RWPE2 (cell line): ENCODE measurements at regions not wholly inside any gene's neighbourhood (a gene's known extent, or its start where the extent isn't known, plus 50 kb on each side); places are given as distances from the start of the nearest gene placed in this dataset.

ENCODE experiments used
- ATAC-seq: fragments of 200-7000 bp; cut with Tn5 transposase; 3 replicates; pipeline ENCODE4 v1.9.1; 2021; ENCODE audit warnings: low read depth
- DNase-seq: peaks from one replicate; pipeline ENCODE4 v3.0.0-alpha.2; 2020; ENCODE audit warnings: low spot score
- H3K27ac ChIP-seq: fragments of 450-650 bp; 2 replicates; pipeline ENCODE4 v1.5.1; 2017; ENCODE audit warnings: mild to moderate bottlenecking; ENCODE audit not compliant: poor library complexity, severe bottlenecking
- H3K27me3 ChIP-seq: fragments of 250-450 bp; sonication (Bioruptor Pico); 2 replicates; pipeline ENCODE4 v1.5.1; 2021; ENCODE audit warnings: mild to moderate bottlenecking, moderate library complexity; ENCODE audit not compliant: insufficient read depth, poor library complexity, severe bottlenecking
- H3K36me3 ChIP-seq: fragments of 250-450 bp; sonication (Bioruptor Pico); 2 replicates; pipeline ENCODE4 v1.5.1; 2020; ENCODE audit warnings: low read depth, mild to moderate bottlenecking, moderate library complexity
- H3K4me1 ChIP-seq: fragments of 250-450 bp; sonication (Bioruptor Pico); 2 replicates; pipeline ENCODE4 v1.5.1; 2021; ENCODE audit warnings: mild to moderate bottlenecking, moderate library complexity; ENCODE audit not compliant: insufficient read depth, poor library complexity, severe bottlenecking
- H3K4me3 ChIP-seq: fragments of 250-450 bp; sonication (Bioruptor Pico); 2 replicates; pipeline ENCODE4 v1.5.1; 2021; ENCODE audit warnings: mild to moderate bottlenecking, moderate library complexity; ENCODE audit not compliant: severe bottlenecking
- H3K9me3 ChIP-seq: fragments of 250-450 bp; sonication (Bioruptor Pico); 2 replicates; pipeline ENCODE4 v1.5.1; 2021; ENCODE audit warnings: mild to moderate bottlenecking, moderate library complexity; ENCODE audit not compliant: severe bottlenecking
- CTCF ChIP-seq: fragments of 450-650 bp; IDR thresholded peaks from one replicate; pipeline ENCODE4 v1.5.1; 2017; ENCODE audit warnings: mild to moderate bottlenecking, moderate library complexity; ENCODE audit not compliant: poor library complexity, severe bottlenecking

- ATAC-seq (peak; percentile 57; the same call in 1 of the 3 replicates), DNase-seq (no peak)
- no peaks in the 10 kb centered on the region for H3K36me3 ChIP-seq
- no peaks in the 10 kb centered on the region for H3K4me1 ChIP-seq
- H3K9me3 ChIP-seq, result no peaks in the 10 kb centered on the region
- H3K27me3 ChIP-seq, result no peaks in the 10 kb centered on the region
- no peak overlapping the region for H3K27ac ChIP-seq
- peak; percentile 55 for TF ChIP-seq CTCF
- no peak overlapping the region for H3K4me3 ChIP-seq
Measured at GRCh38 chr5:117590944-117591343, 1016.3 kb upstream of the SEMA6A start.

GRCh38 chr5:117588611-117589010, 1014.0 kb upstream of the SEMA6A start:
- no peak for ATAC-seq
- Histone ChIP-seq H3K9me3 (no peaks in the 10 kb centered on the region), H3K27me3 (no peaks in the 10 kb centered on the region), H3K4me3 (no peak overlapping the region), H3K27ac (no peak overlapping the region), H3K36me3 (no peaks in the 10 kb centered on the region), H3K4me1 (no peaks in the 10 kb centered on the region)
- no peak for TF ChIP-seq CTCF
- DNase-seq, result no peak

GRCh38 chr5:117587111-117587510, 1012.5 kb upstream of the SEMA6A start:
- Histone ChIP-seq H3K9me3 (no peaks in the 10 kb centered on the region), H3K4me3 (no peak overlapping the region), H3K27me3 (no peaks in the 10 kb centered on the region), H3K27ac (no peak overlapping the region), H3K36me3 (no peaks in the 10 kb centered on the region), H3K4me1 (no peaks in the 10 kb centered on the region)
- ATAC-seq (no peak), DNase-seq (no peak)
- no peak for TF ChIP-seq CTCF

- no peak for TF ChIP-seq CTCF
- Histone ChIP-seq H3K4me3 (no peak overlapping the region), H3K27ac (no peak overlapping the region), H3K4me1 (no peaks in the 10 kb centered on the region), H3K27me3 (no peaks in the 10 kb centered on the region), H3K9me3 (no peaks in the 10 kb centered on the region), H3K36me3 (no peaks in the 10 kb centered on the region)
- ATAC-seq, result no peak
- no peak for DNase-seq
Measured at GRCh38 chr5:117568622-117569021, 994.0 kb upstream of the SEMA6A start.

- Histone ChIP-seq H3K36me3 (no peaks in the 10 kb centered on the region), H3K4me3 (no peak overlapping the region), H3K9me3 (no peaks in the 10 kb centered on the region), H3K27ac (no peak overlapping the region), H3K4me1 (no peaks in the 10 kb centered on the region), H3K27me3 (no peaks in the 10 kb centered on the region)
- ATAC-seq (no peak), DNase-seq (no peak)
- TF ChIP-seq CTCF, result no peak
Measured at GRCh38 chr5:117568126-117568525, 993.5 kb upstream of the SEMA6A start.
